ENCODE measurements at regions not wholly inside any gene's neighbourhood (a gene's known extent, or its start where the extent isn't known, plus 50 kb on each side); places are given as distances from the start of the nearest gene placed in this dataset.
"Not testable (repeated sequence)": the region's sequence is repeated elsewhere in the genome, so short reads cannot be mapped to it uniquely, and the experiment has no call there.

DNA sequence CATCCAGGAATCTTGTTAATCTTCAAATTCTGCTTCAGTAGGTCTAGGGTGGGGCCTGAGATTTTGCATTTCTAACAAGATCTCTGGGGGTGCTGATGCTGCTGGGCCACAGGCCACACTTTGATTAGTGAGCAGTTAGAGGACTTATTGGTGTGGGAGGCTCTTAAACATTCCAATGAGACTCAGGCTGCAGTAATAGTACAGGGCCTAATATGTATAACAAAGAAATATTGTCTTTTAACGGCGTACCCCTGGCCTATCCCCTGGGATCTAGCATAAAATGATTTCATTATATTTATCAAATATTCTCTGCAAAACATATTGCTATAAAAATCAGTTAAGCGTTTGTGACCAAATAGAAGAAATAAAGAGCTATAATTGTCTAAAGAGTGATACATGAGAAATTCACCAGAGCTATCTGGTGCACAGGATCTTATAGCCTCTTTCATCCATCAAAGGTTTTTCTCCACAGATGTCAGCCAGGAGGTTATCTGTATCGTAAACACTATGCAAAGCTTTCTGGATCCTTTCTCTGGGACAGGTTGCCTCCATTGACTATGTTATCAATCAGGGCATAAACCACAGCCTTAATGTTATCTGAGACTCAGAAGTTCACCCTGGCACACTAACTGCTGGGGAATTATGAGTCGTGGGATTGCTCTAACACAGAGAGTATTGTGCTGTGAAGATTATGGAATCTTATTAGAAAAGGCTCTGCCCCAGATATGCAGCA lies 488.5 kb upstream of the MAP3K7 start:
- intact Hi-C loops (cut with DNase I, micrococcal nuclease): no loop called here
- no peak overlapping the region for H3K4me3 ChIP-seq
- no peaks in the 10 kb centered on the region for H3K36me3 ChIP-seq (ENCODE audit: low read depth)
- no peaks in the 10 kb centered on the region for H3K9me3 ChIP-seq
- no peaks in the 10 kb centered on the region for H3K4me1 ChIP-seq (ENCODE audit: low read depth)
- TF ChIP-seq CTCF (IDR thresholded peaks at IDR 0.05): no peak
- ATAC-seq (no peak), DNase-seq (no peak)

DNA sequence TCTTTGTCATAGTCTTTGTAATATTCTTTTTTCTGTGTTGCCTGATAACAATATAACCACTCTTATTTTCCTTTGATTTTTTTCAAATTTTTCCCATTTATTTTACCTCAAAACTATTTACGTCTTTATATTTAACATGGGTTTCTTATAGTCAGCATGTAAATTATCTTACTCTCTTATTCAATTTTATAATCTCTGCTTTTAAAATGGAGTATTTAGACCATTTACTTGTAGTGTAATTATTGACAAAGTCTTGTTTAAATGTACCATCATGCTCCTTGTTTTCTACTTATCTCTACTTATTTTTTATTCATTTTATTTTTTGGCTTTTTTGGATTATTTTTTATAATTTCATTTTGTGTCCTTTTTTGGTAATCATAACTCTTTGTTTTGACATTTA lies 476.5 kb upstream of the MAP3K7 start:
- Histone ChIP-seq H3K4me3 (no peak overlapping the region), H3K9me3 (no peaks in the 10 kb centered on the region), H3K4me1 (ENCODE audit: low read depth) (no peaks in the 10 kb centered on the region), H3K36me3 (ENCODE audit: low read depth) (no peaks in the 10 kb centered on the region)
- no peak for TF ChIP-seq CTCF (IDR thresholded peaks at IDR 0.05)
- ATAC-seq (no peak), DNase-seq (no peak)
- intact Hi-C loops (cut with DNase I, micrococcal nuclease): no loop called here

DNA sequence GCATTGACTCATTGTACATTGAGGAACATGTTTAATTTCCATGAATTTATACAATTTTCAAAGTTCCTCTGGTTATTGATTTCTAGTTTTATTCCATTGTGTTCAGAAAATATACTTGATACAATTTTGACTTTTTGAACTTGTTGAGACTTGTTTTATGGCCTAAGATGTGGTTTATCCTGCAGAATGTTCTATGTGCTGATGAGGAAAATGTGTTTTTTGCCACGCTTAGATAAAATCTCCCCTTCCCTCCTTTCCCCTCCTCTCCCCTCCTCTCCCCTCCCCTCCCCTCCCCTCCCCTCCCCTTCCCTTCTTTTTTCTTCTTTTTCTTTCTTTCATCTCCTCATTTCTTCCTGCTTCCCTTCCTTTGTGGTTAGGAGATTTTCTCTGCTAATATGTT lies 470.8 kb upstream of the MAP3K7 start:
- intact Hi-C loops (cut with DNase I, micrococcal nuclease): no loop called here
- no peaks in the 10 kb centered on the region for H3K4me1 ChIP-seq (ENCODE audit: low read depth)

DNA sequence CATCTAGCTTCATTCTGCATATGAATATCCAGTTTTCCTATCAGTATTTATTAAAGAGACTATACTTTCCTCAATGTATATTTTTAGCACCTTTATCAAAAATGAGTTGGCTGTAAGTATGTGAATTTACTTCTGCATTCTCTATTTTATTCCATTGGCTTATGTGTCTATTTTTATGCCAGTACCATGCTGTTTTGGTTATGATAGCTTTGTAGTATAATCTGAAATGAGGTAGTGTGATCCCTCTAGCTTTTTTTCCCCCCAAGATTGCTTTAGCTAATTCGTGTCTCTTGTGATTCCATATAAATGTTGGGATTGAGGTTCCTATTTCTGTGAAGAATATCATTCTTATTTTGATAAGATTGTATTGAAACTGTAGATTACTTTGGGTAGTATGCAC lies 469.1 kb upstream of the MAP3K7 start:
- Histone ChIP-seq H3K36me3 (ENCODE audit: low read depth) (no peaks in the 10 kb centered on the region), H3K9me3 (no peaks in the 10 kb centered on the region), H3K4me3 (no peak overlapping the region), H3K4me1 (ENCODE audit: low read depth) (no peaks in the 10 kb centered on the region)
- intact Hi-C loops (cut with DNase I, micrococcal nuclease): no loop called here
- ATAC-seq: no peak
- no peak for DNase-seq
- no peak for TF ChIP-seq CTCF (IDR thresholded peaks at IDR 0.05)

More for the DNA sequence above, 470.8 kb upstream of the MAP3K7 start:
- DNase-seq (no peak), ATAC-seq (no peak)
- TF ChIP-seq CTCF (IDR thresholded peaks at IDR 0.05): no peak
- H3K9me3 ChIP-seq: no peaks in the 10 kb centered on the region
- H3K36me3 ChIP-seq (ENCODE audit: low read depth): no peaks in the 10 kb centered on the region
- H3K4me3 ChIP-seq: no peak overlapping the region

GRCh38 chr6:91052473-91053450 lies 465.9 kb upstream of the MAP3K7 start:
- intact Hi-C loops (cut with DNase I, micrococcal nuclease); ATAC-seq; H3K4me3 ChIP-seq: not testable (repeated sequence)

DNA sequence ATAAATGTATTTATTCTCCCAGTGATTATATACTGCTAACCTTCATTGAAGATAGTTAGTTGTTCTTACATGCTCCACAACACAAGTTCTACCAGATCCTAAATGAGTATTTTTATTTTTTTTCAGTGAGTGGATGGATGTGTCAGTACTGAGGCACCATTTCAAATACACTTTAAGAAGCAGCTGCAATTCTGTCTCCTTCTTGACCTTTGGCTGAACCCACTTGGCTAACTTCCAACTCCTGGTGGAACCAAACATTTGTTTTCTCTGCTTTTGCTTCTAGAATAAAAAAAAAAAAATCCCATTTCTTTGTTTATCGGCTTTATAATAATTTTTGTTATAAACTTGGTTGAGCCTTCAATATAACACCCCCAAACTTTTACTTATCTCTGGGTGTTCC lies 458.3 kb upstream of the MAP3K7 start:
- ATAC-seq (no peak), DNase-seq (no peak)
- H3K9me3 ChIP-seq: no peaks in the 10 kb centered on the region
- no peaks in the 10 kb centered on the region for H3K36me3 ChIP-seq (ENCODE audit: low read depth)
- TF ChIP-seq CTCF (IDR thresholded peaks at IDR 0.05): no peak
- no peak overlapping the region for H3K4me3 ChIP-seq
- no peaks in the 10 kb centered on the region for H3K4me1 ChIP-seq (ENCODE audit: low read depth)
- intact Hi-C loops (cut with DNase I, micrococcal nuclease): no loop called here

More at GRCh38 chr6:91052473-91053450, 465.9 kb upstream of the MAP3K7 start:
- not testable (repeated sequence) for H3K4me1 ChIP-seq (ENCODE audit: low read depth); H3K9me3 ChIP-seq; DNase-seq; H3K36me3 ChIP-seq (ENCODE audit: low read depth)
